SK-N-MC (cell line): ENCODE measurements at regions not wholly inside any gene's neighbourhood (a gene's known extent, or its start where the extent isn't known, plus 50 kb on each side); places are given as distances from the start of the nearest gene placed in this dataset.
"Not testable (repeated sequence)": the region's sequence is repeated elsewhere in the genome, so short reads cannot be mapped to it uniquely, and the experiment has no call there.

ENCODE experiments used
- EZH2 ChIP-seq: fragments of 200-600 bp; sonication (generic); IDR thresholded peaks from one replicate; pipeline ENCODE4 v1.6.1; 2017; ENCODE audit warnings: antibody characterized with exemption
- POLR2AphosphoS5 ChIP-seq: IDR thresholded peaks from 2 replicates; pipeline ENCODE4 v1.6.1; 2012; ENCODE audit warnings: mild to moderate bottlenecking, low read depth, low read length, borderline replicate concordance

DNA sequence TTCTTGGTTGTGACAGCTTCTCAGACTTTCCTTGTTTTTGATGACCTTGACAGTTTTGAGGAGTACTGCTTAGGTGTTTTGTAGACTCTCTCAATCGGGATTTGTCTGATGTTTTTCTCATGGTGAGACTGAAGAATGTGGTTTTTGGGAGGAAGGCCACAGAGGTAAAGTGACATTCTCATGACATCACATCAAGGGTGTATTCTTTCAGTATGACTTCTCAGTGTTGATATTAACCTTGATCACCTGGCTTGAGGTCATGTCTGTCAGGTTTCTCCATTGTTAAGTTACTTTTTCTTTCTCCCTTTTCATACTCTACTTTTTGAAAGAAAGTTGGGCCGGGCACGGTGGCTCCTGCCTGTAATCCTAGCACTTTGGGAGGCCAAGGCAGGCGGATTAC is 269.9 kb downstream of the ZNF37A start:
- not testable (repeated sequence) for TF ChIP-seq POLR2AphosphoS5, EZH2
